Osteoblast (primary cell): ENCODE measurements at regions not wholly inside any gene's neighbourhood (a gene's known extent, or its start where the extent isn't known, plus 50 kb on each side); places are given as distances from the start of the nearest gene placed in this dataset.

Experiments
- DNase-seq: peaks from one replicate; pipeline ENCODE4 v3.0.0; 2011; ENCODE audit warnings: low spot score, mixed read lengths; ENCODE audit not compliant: insufficient read length; ENCODE audit errors: missing footprints
- H2AFZ ChIP-seq: 2 replicates; pipeline ENCODE4 v1.6.0; 2011; ENCODE audit warnings: mild to moderate bottlenecking, low read length
- H3K27ac ChIP-seq: 2 replicates; pipeline ENCODE4 v1.5.1; 2011; ENCODE audit warnings: mild to moderate bottlenecking, low read depth, low read length, moderate library complexity
- H3K27me3 ChIP-seq: 2 replicates; pipeline ENCODE4 v1.6.0; 2012; ENCODE audit warnings: mild to moderate bottlenecking, control low read depth, inconsistent platforms, low read length, moderate library complexity; ENCODE audit not compliant: insufficient read depth
- H3K36me3 ChIP-seq: 2 replicates; pipeline ENCODE4 v1.5.1; 2011; ENCODE audit warnings: mild to moderate bottlenecking, low read length, control low read depth, moderate library complexity; ENCODE audit not compliant: insufficient read depth
- H3K4me1 ChIP-seq: 2 replicates; pipeline ENCODE4 v1.5.1; 2011; ENCODE audit warnings: mild to moderate bottlenecking, low read length, control low read depth, moderate library complexity; ENCODE audit not compliant: insufficient read depth
- H3K4me2 ChIP-seq: 2 replicates; pipeline ENCODE4 v1.6.0; 2011; ENCODE audit warnings: mild to moderate bottlenecking, low read length; ENCODE audit not compliant: insufficient read depth
- H3K4me3 ChIP-seq: fragments of 200-600 bp; sonication (generic); 3 replicates; pipeline ENCODE4 v1.5.1; 2012; ENCODE audit warnings: mild to moderate bottlenecking, low read length, inconsistent platforms; ENCODE audit not compliant: insufficient read depth
- H3K79me2 ChIP-seq: 2 replicates; pipeline ENCODE4 v1.6.0; 2012; ENCODE audit warnings: mild to moderate bottlenecking, low read length, control low read depth, inconsistent platforms; ENCODE audit not compliant: insufficient read depth
- H3K9me3 ChIP-seq: 2 replicates; pipeline ENCODE4 v1.5.1; 2011; ENCODE audit warnings: low read depth, low read length, control low read depth
- H4K20me1 ChIP-seq: 2 replicates; pipeline ENCODE4 v1.6.0; 2012; ENCODE audit warnings: mild to moderate bottlenecking, low read length, control low read depth; ENCODE audit not compliant: insufficient read depth
- CTCF ChIP-seq: IDR thresholded peaks from 2 replicates; pipeline ENCODE4 v1.5.1; 2011; ENCODE audit warnings: mild to moderate bottlenecking, low read depth, low read length, moderate library complexity; ENCODE audit errors: extremely low read depth

- no peak for TF ChIP-seq CTCF
- no peak for DNase-seq
- H3K36me3 ChIP-seq, result no peaks in the 10 kb centered on the region
- no peaks in the 10 kb centered on the region for H4K20me1 ChIP-seq
- H3K4me1 ChIP-seq, result no peaks in the 10 kb centered on the region
- no peak overlapping the region for H2AFZ ChIP-seq
- no peaks in the 10 kb centered on the region for H3K9me3 ChIP-seq
- no peaks in the 10 kb centered on the region for H3K79me2 ChIP-seq
- H3K4me3 ChIP-seq, result no peak overlapping the region
- H3K4me2 ChIP-seq, result no peak overlapping the region
- no peaks in the 10 kb centered on the region for H3K27me3 ChIP-seq
- H3K27ac ChIP-seq, result no peak overlapping the region
Measured at GRCh38 chr1:67608661-67609576, 76.1 kb upstream of the GADD45A start.

- Histone ChIP-seq H3K4me1 (peaks cover 1% of the 10 kb centered on the region), H3K27ac (no peak overlapping the region), H2AFZ (no peak overlapping the region), H3K4me2 (no peak overlapping the region), H3K4me3 (no peak overlapping the region), H4K20me1 (no peaks in the 10 kb centered on the region), H3K79me2 (no peaks in the 10 kb centered on the region), H3K36me3 (no peaks in the 10 kb centered on the region), H3K9me3 (no peaks in the 10 kb centered on the region), H3K27me3 (no peaks in the 10 kb centered on the region)
- no peak for DNase-seq
- TF ChIP-seq CTCF, result no peak
Measured at GRCh38 chr1:67609577-67610341, 75.2 kb upstream of the GADD45A start.

- Histone ChIP-seq H3K27ac (no peak overlapping the region), H3K9me3 (no peaks in the 10 kb centered on the region), H3K4me3 (no peak overlapping the region), H3K27me3 (no peaks in the 10 kb centered on the region), H2AFZ (no peak overlapping the region), H4K20me1 (no peaks in the 10 kb centered on the region), H3K36me3 (no peaks in the 10 kb centered on the region), H3K79me2 (no peaks in the 10 kb centered on the region), H3K4me2 (no peak overlapping the region), H3K4me1 (peaks cover 2% of the 10 kb centered on the region)
- no peak for TF ChIP-seq CTCF
- no peak for DNase-seq
Measured at GRCh38 chr1:67610450-67610849, 74.6 kb upstream of the GADD45A start.

- no peaks in the 10 kb centered on the region for H4K20me1 ChIP-seq
- no peaks in the 10 kb centered on the region for H3K79me2 ChIP-seq
- no peak overlapping the region for H3K4me3 ChIP-seq
- TF ChIP-seq CTCF, result no peak
- no peak overlapping the region for H2AFZ ChIP-seq
- no peaks in the 10 kb centered on the region for H3K36me3 ChIP-seq
- peaks cover 6% of the 10 kb centered on the region for H3K4me1 ChIP-seq
- no peaks in the 10 kb centered on the region for H3K9me3 ChIP-seq
- no peak overlapping the region for H3K4me2 ChIP-seq
- no peaks in the 10 kb centered on the region for H3K27me3 ChIP-seq
- DNase-seq, result no peak
- no peak overlapping the region for H3K27ac ChIP-seq
Measured at GRCh38 chr1:67611846-67612245, 73.2 kb upstream of the GADD45A start.
